Inferior parietal cortex (tissue), 1 donor: ENCODE measurements at regions not wholly inside any gene's neighbourhood (a gene's known extent, or its start where the extent isn't known, plus 50 kb on each side); places are given as distances from the start of the nearest gene placed in this dataset.

Experiments used
- DNase-seq: peaks from one replicate; pipeline ENCODE4 v3.0.0-alpha.2; 2016; ENCODE audit errors: extremely low spot score

- no peak for DNase-seq
Observed at GRCh38 chr10:29028486-29028885, 260.4 kb upstream of the LYZL1 start.

- no peak for DNase-seq
Observed at GRCh38 chr10:29030900-29031299, 258.0 kb upstream of the LYZL1 start.

GRCh38 chr10:29032169-29032568 lies 256.7 kb upstream of the LYZL1 start:
- DNase-seq: no peak

GRCh38 chr10:29033311-29033940 lies 255.4 kb upstream of the LYZL1 start:
- no peak for DNase-seq

- no peak for DNase-seq
Observed at GRCh38 chr10:29034592-29034991, 254.3 kb upstream of the LYZL1 start.

- DNase-seq: no peak
Observed at GRCh38 chr10:29035721-29036120, 253.1 kb upstream of the LYZL1 start.

- DNase-seq: no peak
Observed at GRCh38 chr10:29037348-29038113, 251.3 kb upstream of the LYZL1 start.

GRCh38 chr10:29039091-29039490 lies 249.8 kb upstream of the LYZL1 start:
- no peak for DNase-seq

GRCh38 chr10:29039677-29040189 lies 249.1 kb upstream of the LYZL1 start:
- no peak for DNase-seq

GRCh38 chr10:29041616-29042015 lies 247.3 kb upstream of the LYZL1 start:
- no peak for DNase-seq

- no peak for DNase-seq
Observed at GRCh38 chr10:29048506-29048905, 240.4 kb upstream of the LYZL1 start.

GRCh38 chr10:29050081-29050480 lies 238.8 kb upstream of the LYZL1 start:
- DNase-seq: no peak

- DNase-seq: no peak
Observed at GRCh38 chr10:29055101-29055500, 233.8 kb upstream of the LYZL1 start.

GRCh38 chr10:29056729-29057128 lies 232.1 kb upstream of the LYZL1 start:
- no peak for DNase-seq

GRCh38 chr10:29057822-29058331 lies 231.0 kb upstream of the LYZL1 start:
- DNase-seq: no peak

- DNase-seq: no peak
Observed at GRCh38 chr10:29063806-29064644, 224.8 kb upstream of the LYZL1 start.

GRCh38 chr10:29064680-29065079 lies 224.2 kb upstream of the LYZL1 start:
- no peak for DNase-seq

GRCh38 chr10:29067161-29067560 lies 221.7 kb upstream of the LYZL1 start:
- DNase-seq: no peak

GRCh38 chr10:29067628-29068027 lies 221.2 kb upstream of the LYZL1 start:
- no peak for DNase-seq

- DNase-seq: no peak
Observed at GRCh38 chr10:29068302-29068701, 220.6 kb upstream of the LYZL1 start.

- no peak for DNase-seq
Observed at GRCh38 chr10:29068966-29069365, 219.9 kb upstream of the LYZL1 start.

- DNase-seq: no peak
Observed at GRCh38 chr10:29069941-29070340, 218.9 kb upstream of the LYZL1 start.
